ENCODE measurements at regions not wholly inside any gene's neighbourhood (a gene's known extent, or its start where the extent isn't known, plus 50 kb on each side); places are given as distances from the start of the nearest gene placed in this dataset.

GRCh38 chr7:156059369-156059768 is 247.1 kb upstream of the SHH start:
- no peak for ATAC-seq (ENCODE audit: poor library complexity)
- intact Hi-C loops (cut with DNase I, micrococcal nuclease): no loop called here
- Histone ChIP-seq H3K36me3 (ENCODE audit: insufficient read depth, low read length) (no peaks in the 10 kb centered on the region), H3K4me1 (ENCODE audit: insufficient read depth, low read length) (no peaks in the 10 kb centered on the region), H3K9me3 (ENCODE audit: control insufficient read depth in 1 of 2, insufficient read depth in 1 of 2, low read length in 2 of 2) (peaks cover 0 to 24% of the 10 kb centered on the region in 2 experiments), H3K27ac (ENCODE audit: low read depth in 1 of 2, low read length in 2 of 2) (no peak overlapping the region), H3K27me3 (ENCODE audit: control insufficient read depth in 1 of 2, insufficient read depth in 2 of 2, low read length in 2 of 2) (peaks cover 0 to 2% of the 10 kb centered on the region in 2 experiments), H3K4me3 (ENCODE audit: low read length) (no peak overlapping the region)
- no peaks in the 10 kb centered on the region for H3K4me1 Mint-ChIP-seq (ENCODE audit: low read depth)
- TF ChIP-seq CTCF (IDR thresholded peaks at IDR 0.05): no peak
- no peaks in the 10 kb centered on the region for H3K9me3 Mint-ChIP-seq
- H3K27me3 Mint-ChIP-seq: no peaks in the 10 kb centered on the region
- DNase-seq: no peak
- H3K36me3 Mint-ChIP-seq (ENCODE audit: low read depth): no peaks in the 10 kb centered on the region
- ChIA-PET POLR2A (no interaction called here), CTCF (no interaction called here)
- H3K4me3 Mint-ChIP-seq: no peak overlapping the region
- no peak overlapping the region for H3K27ac Mint-ChIP-seq

- intact Hi-C loops (cut with DNase I, micrococcal nuclease): no loop called here
- Histone ChIP-seq H3K9me3 (ENCODE audit: control insufficient read depth in 1 of 2, insufficient read depth in 1 of 2, low read length in 2 of 2) (peaks cover 0 to 24% of the 10 kb centered on the region in 2 experiments), H3K36me3 (ENCODE audit: insufficient read depth, low read length) (no peaks in the 10 kb centered on the region), H3K27me3 (ENCODE audit: control insufficient read depth in 1 of 2, insufficient read depth in 2 of 2, low read length in 2 of 2) (peaks cover 0 to 2% of the 10 kb centered on the region in 2 experiments), H3K4me1 (ENCODE audit: insufficient read depth, low read length) (no peaks in the 10 kb centered on the region), H3K4me3 (ENCODE audit: low read length) (no peak overlapping the region), H3K27ac (ENCODE audit: low read depth in 1 of 2, low read length in 2 of 2) (no peak overlapping the region)
- H3K4me3 Mint-ChIP-seq: no peak overlapping the region
- H3K4me1 Mint-ChIP-seq (ENCODE audit: low read depth): no peaks in the 10 kb centered on the region
- H3K36me3 Mint-ChIP-seq (ENCODE audit: low read depth): no peaks in the 10 kb centered on the region
- no peak overlapping the region for H3K27ac Mint-ChIP-seq
- no peaks in the 10 kb centered on the region for H3K27me3 Mint-ChIP-seq
- DNase-seq: no peak
- no peak for TF ChIP-seq CTCF (IDR thresholded peaks at IDR 0.05)
- H3K9me3 Mint-ChIP-seq: no peaks in the 10 kb centered on the region
- CTCF ChIA-PET: no interaction called here
- POLR2A ChIA-PET: no interaction called here
- ATAC-seq (ENCODE audit: poor library complexity): no peak
Observed at GRCh38 chr7:156058248-156058647, 246.0 kb upstream of the SHH start.

GRCh38 chr7:156056534-156056933 is 244.3 kb upstream of the SHH start:
- ATAC-seq (ENCODE audit: poor library complexity): no peak
- no peaks in the 10 kb centered on the region for H3K36me3 ChIP-seq (ENCODE audit: insufficient read depth, low read length)
- no peak overlapping the region for H3K4me3 Mint-ChIP-seq
- ChIA-PET CTCF (no interaction called here), POLR2A (no interaction called here)
- H3K4me1 Mint-ChIP-seq (ENCODE audit: low read depth): no peaks in the 10 kb centered on the region
- H3K27me3 ChIP-seq (ENCODE audit: control insufficient read depth in 1 of 2, insufficient read depth in 2 of 2, low read length in 2 of 2): peaks cover 0 to 2% of the 10 kb centered on the region in 2 experiments
- no peak for DNase-seq
- no peaks in the 10 kb centered on the region for H3K4me1 ChIP-seq (ENCODE audit: insufficient read depth, low read length)
- H3K27me3 Mint-ChIP-seq: no peaks in the 10 kb centered on the region
- H3K27ac ChIP-seq (ENCODE audit: low read depth in 1 of 2, low read length in 2 of 2): no peak overlapping the region
- H3K4me3 ChIP-seq (ENCODE audit: low read length): no peak overlapping the region
- no peak for TF ChIP-seq CTCF (IDR thresholded peaks at IDR 0.05)
- peaks cover 0 to 24% of the 10 kb centered on the region in 2 experiments for H3K9me3 ChIP-seq (ENCODE audit: control insufficient read depth in 1 of 2, insufficient read depth in 1 of 2, low read length in 2 of 2)
- H3K27ac Mint-ChIP-seq: no peak overlapping the region
- no peaks in the 10 kb centered on the region for H3K9me3 Mint-ChIP-seq
- intact Hi-C loops (cut with DNase I, micrococcal nuclease): no loop called here
- no peaks in the 10 kb centered on the region for H3K36me3 Mint-ChIP-seq (ENCODE audit: low read depth)

All from CD4-positive, alpha-beta T cell (primary cell).